ENCODE measurements at regions not wholly inside any gene's neighbourhood (a gene's known extent, or its start where the extent isn't known, plus 50 kb on each side); places are given as distances from the start of the nearest gene placed in this dataset.
"Not testable (repeated sequence)": the region's sequence is repeated elsewhere in the genome, so short reads cannot be mapped to it uniquely, and the experiment has no call there.

DNA sequence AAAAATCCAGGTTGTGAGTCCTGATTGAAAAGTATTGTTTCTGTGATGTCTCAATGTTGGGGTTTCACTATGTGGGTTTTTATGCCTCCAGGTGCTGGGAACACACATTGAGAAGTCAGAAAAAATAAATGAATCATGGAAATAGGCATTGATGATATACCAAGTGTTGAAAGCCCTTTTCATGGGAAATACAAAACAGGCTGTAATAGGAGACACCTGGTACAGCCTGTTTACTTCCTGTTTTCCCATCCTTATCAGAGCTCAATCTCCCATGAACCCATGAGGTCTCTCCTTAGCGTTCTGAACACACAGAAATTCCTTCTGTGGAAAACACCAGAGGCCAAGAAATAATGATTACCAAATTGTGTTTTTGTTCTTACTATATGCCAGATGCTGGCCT, 106.3 kb upstream of the BOD1L1 start:
- in situ Hi-C loops (cut with MboI; ENCODE audit: low pct_unique_long_range_greater_than_20kb, low sequenced_read_pairs, unreplicated experiment): no loop called here
- no peak for DNase-seq (ENCODE audit: low spot score)
- TF ChIP-seq, protein P1, sequence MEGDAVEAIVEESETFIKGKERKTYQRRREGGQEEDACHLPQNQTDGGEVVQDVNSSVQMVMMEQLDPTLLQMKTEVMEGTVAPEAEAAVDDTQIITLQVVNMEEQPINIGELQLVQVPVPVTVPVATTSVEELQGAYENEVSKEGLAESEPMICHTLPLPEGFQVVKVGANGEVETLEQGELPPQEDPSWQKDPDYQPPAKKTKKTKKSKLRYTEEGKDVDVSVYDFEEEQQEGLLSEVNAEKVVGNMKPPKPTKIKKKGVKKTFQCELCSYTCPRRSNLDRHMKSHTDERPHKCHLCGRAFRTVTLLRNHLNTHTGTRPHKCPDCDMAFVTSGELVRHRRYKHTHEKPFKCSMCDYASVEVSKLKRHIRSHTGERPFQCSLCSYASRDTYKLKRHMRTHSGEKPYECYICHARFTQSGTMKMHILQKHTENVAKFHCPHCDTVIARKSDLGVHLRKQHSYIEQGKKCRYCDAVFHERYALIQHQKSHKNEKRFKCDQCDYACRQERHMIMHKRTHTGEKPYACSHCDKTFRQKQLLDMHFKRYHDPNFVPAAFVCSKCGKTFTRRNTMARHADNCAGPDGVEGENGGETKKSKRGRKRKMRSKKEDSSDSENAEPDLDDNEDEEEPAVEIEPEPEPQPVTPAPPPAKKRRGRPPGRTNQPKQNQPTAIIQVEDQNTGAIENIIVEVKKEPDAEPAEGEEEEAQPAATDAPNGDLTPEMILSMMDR (IDR thresholded peaks at IDR 0.05; ENCODE audit: extremely low read depth, insufficient read depth, missing control alignments): no peak

DNA sequence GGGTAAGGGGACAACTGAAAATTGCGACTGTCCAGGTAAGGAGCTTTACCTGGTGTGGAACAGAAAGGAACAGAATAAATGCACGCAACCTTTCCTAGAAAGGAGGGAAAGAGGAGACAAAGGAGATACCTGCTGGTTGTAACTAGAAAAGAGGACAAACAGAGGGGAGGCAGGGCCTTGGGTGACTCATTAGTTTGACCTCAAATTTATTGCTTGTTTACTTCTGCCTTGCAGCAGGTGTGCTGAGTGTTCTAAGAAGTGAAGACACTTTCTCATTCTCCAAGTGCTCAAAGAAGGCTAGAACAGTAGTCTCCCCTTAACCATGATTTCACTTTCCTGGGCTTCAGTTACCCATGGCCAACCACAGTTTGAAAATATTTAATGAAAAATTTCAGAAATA, 123.1 kb upstream of the BOD1L1 start:
- DNase-seq (ENCODE audit: low spot score): no peak
- TF ChIP-seq, protein P1 (IDR thresholded peaks at IDR 0.05; ENCODE audit: extremely low read depth, insufficient read depth, missing control alignments): no peak
- in situ Hi-C loops (cut with MboI; ENCODE audit: low pct_unique_long_range_greater_than_20kb, low sequenced_read_pairs, unreplicated experiment): no loop called here

DNA sequence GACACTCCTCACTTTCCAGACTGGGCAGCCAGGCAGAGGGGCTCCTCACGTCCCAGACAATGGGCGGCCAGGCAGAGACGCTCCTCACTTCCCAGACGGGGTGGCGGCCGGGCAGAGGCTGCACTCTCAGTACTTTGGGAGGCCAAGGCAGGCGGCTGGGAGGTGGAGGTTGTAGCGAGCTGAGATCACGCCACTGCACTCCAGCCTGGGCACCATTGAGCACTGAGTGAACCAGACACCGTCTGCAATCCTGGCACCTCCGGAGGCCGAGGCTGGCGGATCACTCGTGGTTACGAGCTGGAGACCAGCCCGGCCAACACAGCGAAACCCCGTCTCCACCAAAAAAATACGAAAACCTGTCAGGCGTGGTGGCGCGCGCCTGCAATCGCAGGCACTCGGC, 134.1 kb upstream of the BOD1L1 start:
- in situ Hi-C loops (cut with MboI; ENCODE audit: low pct_unique_long_range_greater_than_20kb, low sequenced_read_pairs, unreplicated experiment); DNase-seq (ENCODE audit: low spot score): not testable (repeated sequence)

DNA sequence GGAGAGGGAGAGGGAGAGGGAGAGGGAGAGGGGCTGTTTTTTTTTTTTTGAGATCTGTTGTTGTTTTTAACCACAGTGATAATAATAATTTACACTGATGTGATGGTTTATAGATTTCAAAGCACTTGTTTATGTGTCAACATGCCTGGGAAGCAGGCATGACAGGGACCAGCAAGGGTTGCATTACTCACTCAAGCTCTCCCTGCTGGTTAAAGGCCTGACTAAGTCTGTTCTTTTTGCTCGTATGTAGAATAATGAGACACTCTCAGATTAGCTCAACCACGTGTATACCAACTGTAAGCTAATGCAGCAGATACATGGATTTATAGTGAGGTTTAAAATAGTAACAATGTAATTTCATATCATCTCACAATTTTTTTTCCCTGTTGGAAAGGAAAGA, 134.6 kb upstream of the BOD1L1 start:
- TF ChIP-seq, protein P1 (IDR thresholded peaks at IDR 0.05; ENCODE audit: extremely low read depth, insufficient read depth, missing control alignments): no peak
- no peak for DNase-seq (ENCODE audit: low spot score)
- in situ Hi-C loops (cut with MboI; ENCODE audit: low pct_unique_long_range_greater_than_20kb, low sequenced_read_pairs, unreplicated experiment): no loop called here

DNA sequence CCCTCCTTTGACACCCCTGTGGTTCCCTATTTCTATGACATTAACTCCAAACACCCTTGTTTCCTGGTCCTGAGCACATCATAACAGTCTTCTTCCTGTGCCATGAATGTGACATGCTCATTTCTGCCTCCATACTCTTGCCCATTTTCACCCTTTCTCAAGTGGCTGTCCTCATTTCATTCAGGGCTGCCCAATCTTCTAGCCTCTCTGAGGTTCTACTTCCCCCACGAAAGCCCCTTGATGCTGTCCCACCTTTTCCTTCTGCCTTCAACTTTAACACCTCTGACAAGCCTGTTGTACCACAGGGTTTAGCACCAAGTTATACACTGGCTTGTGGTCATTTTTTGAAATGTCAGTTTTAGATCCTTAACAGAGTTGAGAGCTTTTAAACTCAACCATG, 136.2 kb upstream of the BOD1L1 start:
- no peak for DNase-seq (ENCODE audit: low spot score)
- TF ChIP-seq, protein P1 (IDR thresholded peaks at IDR 0.05; ENCODE audit: extremely low read depth, insufficient read depth, missing control alignments): no peak
- in situ Hi-C loops (cut with MboI; ENCODE audit: low pct_unique_long_range_greater_than_20kb, low sequenced_read_pairs, unreplicated experiment): no loop called here

DNA sequence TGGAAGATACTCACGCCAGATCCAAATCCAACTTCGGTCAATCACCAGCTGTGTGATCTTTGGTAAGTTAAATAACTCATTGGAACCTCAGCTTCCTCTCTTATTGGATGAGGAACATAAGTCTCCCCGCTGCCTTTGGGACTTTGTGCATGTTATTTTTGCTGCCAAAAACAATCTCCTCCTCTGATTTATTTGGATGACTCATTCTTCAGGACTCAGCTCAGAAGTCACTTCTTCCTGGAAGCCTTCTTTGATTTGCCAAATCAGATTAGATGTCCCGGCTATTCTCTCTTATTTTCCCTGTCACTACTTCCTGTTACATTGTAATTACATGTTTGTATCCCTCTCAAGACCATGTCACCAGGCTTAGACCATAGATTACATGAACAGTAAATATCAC, 138.0 kb upstream of the BOD1L1 start:
- TF ChIP-seq, protein P1 (IDR thresholded peaks at IDR 0.05; ENCODE audit: extremely low read depth, insufficient read depth, missing control alignments): no peak
- DNase-seq (ENCODE audit: low spot score): no peak
- in situ Hi-C loops (cut with MboI; ENCODE audit: low pct_unique_long_range_greater_than_20kb, low sequenced_read_pairs, unreplicated experiment): no loop called here

DNA sequence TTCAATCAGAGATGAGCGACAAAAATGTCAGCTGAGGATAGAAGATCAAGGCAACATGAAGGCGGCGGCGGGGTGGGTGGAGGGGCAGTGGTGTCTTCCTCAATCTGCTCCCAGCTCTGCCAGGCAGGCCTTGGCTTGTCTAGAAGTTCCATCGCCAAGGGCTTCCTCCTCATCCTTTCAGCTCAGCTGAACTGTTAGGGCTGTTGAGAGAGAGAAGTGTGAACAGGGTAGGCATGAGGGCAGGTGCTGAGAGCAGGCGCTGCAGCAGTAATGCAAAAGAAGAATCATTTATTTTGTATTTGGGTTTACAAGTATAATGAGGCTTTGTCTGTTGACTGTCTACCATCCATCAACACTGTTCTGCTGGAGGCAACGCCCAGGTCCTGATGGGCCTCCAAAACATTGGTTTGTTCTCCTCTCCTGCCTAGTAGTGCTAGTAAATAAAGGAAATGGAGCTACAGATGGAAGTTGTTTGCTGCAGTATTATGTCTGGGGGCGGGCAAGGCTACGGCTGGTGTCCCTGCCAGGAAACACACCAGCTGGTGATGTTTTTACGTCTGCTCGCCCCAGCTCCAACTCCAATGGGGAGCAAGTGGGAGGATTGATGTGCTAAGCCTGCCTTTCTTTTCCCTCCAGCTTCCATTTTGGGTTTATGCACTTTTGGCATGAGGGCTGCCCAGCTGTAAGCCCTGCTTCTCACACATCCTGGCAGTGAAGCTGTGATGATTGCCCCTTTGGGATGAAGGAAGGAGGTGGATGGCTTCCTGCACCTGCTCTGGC, 139.4 kb upstream of the BOD1L1 start:
- in situ Hi-C loops (cut with MboI; ENCODE audit: low pct_unique_long_range_greater_than_20kb, low sequenced_read_pairs, unreplicated experiment): no loop called here
- TF ChIP-seq, protein P1 (IDR thresholded peaks at IDR 0.05; ENCODE audit: extremely low read depth, insufficient read depth, missing control alignments): no peak
- no peak for DNase-seq (ENCODE audit: low spot score)
